DND-41 (cell line): ENCODE measurements at regions not wholly inside any gene's neighbourhood (a gene's known extent, or its start where the extent isn't known, plus 50 kb on each side); places are given as distances from the start of the nearest gene placed in this dataset.
"Not testable (repeated sequence)": the region's sequence is repeated elsewhere in the genome, so short reads cannot be mapped to it uniquely, and the experiment has no call there.

ENCODE experiments used
- ATAC-seq: fragments of 200-7000 bp; cut with Tn5 transposase; 3 replicates; pipeline ENCODE4 v1.9.1; 2021; ENCODE audit warnings: low read depth; ENCODE audit not compliant: insufficient read depth
- DNase-seq: peaks from one replicate; pipeline ENCODE4 v3.0.0-alpha.2; 2020
- H2AFZ ChIP-seq: 2 replicates; pipeline ENCODE4 v1.6.0; 2012; ENCODE audit warnings: low read depth, low read length
- H3K27ac ChIP-seq: 2 replicates; pipeline ENCODE4 v1.5.1; 2012; ENCODE audit warnings: low read length, inconsistent platforms
- H3K27me3 ChIP-seq: fragments of 200-600 bp; sonication (generic); 2 replicates; pipeline ENCODE4 v1.6.0; 2012; ENCODE audit warnings: low read length, mild to moderate bottlenecking, inconsistent platforms; ENCODE audit not compliant: insufficient read depth, poor library complexity
- H3K36me3 ChIP-seq: 2 replicates; pipeline ENCODE4 v1.5.1; 2012; ENCODE audit warnings: low read length, inconsistent platforms; ENCODE audit not compliant: insufficient read depth
- H3K4me1 ChIP-seq: 2 replicates; pipeline ENCODE4 v1.5.1; 2012; ENCODE audit warnings: mild to moderate bottlenecking, low read length; ENCODE audit not compliant: insufficient read depth
- H3K4me2 ChIP-seq: 2 replicates; pipeline ENCODE4 v1.6.0; 2012; ENCODE audit warnings: mild to moderate bottlenecking, moderate library complexity, low read length, inconsistent platforms; ENCODE audit not compliant: insufficient read depth
- H3K4me3 ChIP-seq, 2 experiments: fragments of 200-600 bp in 1 of 2; shearing (Covaris generic) in 1 of 2; 2 replicates each; pipeline ENCODE4 v1.5.1; 2012 to 2016; ENCODE audit warnings: inconsistent platforms in 2 of 2, low read length in 2 of 2, mild to moderate bottlenecking in 2 of 2, low read depth in 1 of 2, moderate library complexity in 1 of 2
- H3K79me2 ChIP-seq: 2 replicates; pipeline ENCODE4 v1.6.0; 2012; ENCODE audit warnings: low read length, inconsistent platforms; ENCODE audit not compliant: insufficient read depth
- H3K9ac ChIP-seq: 2 replicates; pipeline ENCODE4 v1.6.0; 2012; ENCODE audit warnings: low read depth, mild to moderate bottlenecking, inconsistent platforms, low read length, moderate library complexity
- H3K9me3 ChIP-seq: 2 replicates; pipeline ENCODE4 v1.5.1; 2012; ENCODE audit warnings: low read length, moderate library complexity, mild to moderate bottlenecking, inconsistent platforms; ENCODE audit not compliant: insufficient read depth, severe bottlenecking
- H4K20me1 ChIP-seq: 2 replicates; pipeline ENCODE4 v1.6.0; 2012; ENCODE audit warnings: low read length; ENCODE audit not compliant: insufficient read depth

- H3K27me3 ChIP-seq, H3K4me2 ChIP-seq, H3K4me3 ChIP-seq, H3K9ac ChIP-seq, H2AFZ ChIP-seq, H4K20me1 ChIP-seq, ATAC-seq, H3K27ac ChIP-seq, H3K9me3 ChIP-seq, H3K36me3 ChIP-seq, H3K79me2 ChIP-seq, DNase-seq, H3K4me1 ChIP-seq: not testable (repeated sequence)
Observed at GRCh38 chr21:6526213-6526612, 3995.2 kb upstream of the TPTE start.

- H3K36me3 ChIP-seq = not testable (repeated sequence)
- peak; percentile 69; the same call in 1 of the 3 replicates for ATAC-seq
Observed at GRCh38 chr21:6530655-6531054, 3990.7 kb upstream of the TPTE start.

GRCh38 chr21:6533261-6533660 is 3988.1 kb upstream of the TPTE start:
- H3K4me2 ChIP-seq, H3K79me2 ChIP-seq, H3K4me3 ChIP-seq, H3K36me3 ChIP-seq, H3K9ac ChIP-seq, H2AFZ ChIP-seq, ATAC-seq, DNase-seq, H3K9me3 ChIP-seq, H3K27ac ChIP-seq, H4K20me1 ChIP-seq, H3K27me3 ChIP-seq, H3K4me1 ChIP-seq: not testable (repeated sequence)

More at GRCh38 chr21:6530655-6531054, 3990.7 kb upstream of the TPTE start:
- not testable (repeated sequence) for H3K9ac ChIP-seq, H3K27ac ChIP-seq, H3K4me1 ChIP-seq, H3K4me3 ChIP-seq, H4K20me1 ChIP-seq, DNase-seq, H3K9me3 ChIP-seq, H3K27me3 ChIP-seq, H3K79me2 ChIP-seq, H3K4me2 ChIP-seq, H2AFZ ChIP-seq

- DNase-seq, H3K4me1 ChIP-seq, H3K27ac ChIP-seq, ATAC-seq, H3K79me2 ChIP-seq, H3K9me3 ChIP-seq, H3K36me3 ChIP-seq, H3K27me3 ChIP-seq, H3K4me2 ChIP-seq, H4K20me1 ChIP-seq, H3K9ac ChIP-seq, H2AFZ ChIP-seq, H3K4me3 ChIP-seq: not testable (repeated sequence)
Observed at GRCh38 chr21:6538320-6538719, 3983.1 kb upstream of the TPTE start.

- not testable (repeated sequence) for H3K9me3 ChIP-seq, H2AFZ ChIP-seq
Observed at GRCh38 chr21:6539688-6540087, 3981.7 kb upstream of the TPTE start.

GRCh38 chr21:6541036-6541435 is 3980.3 kb upstream of the TPTE start:
- not testable (repeated sequence) for H3K27me3 ChIP-seq, H3K4me2 ChIP-seq, DNase-seq, H3K9me3 ChIP-seq, H3K9ac ChIP-seq, H3K4me3 ChIP-seq, H4K20me1 ChIP-seq, H3K27ac ChIP-seq, H3K79me2 ChIP-seq, H2AFZ ChIP-seq, ATAC-seq, H3K36me3 ChIP-seq, H3K4me1 ChIP-seq

More at GRCh38 chr21:6539688-6540087, 3981.7 kb upstream of the TPTE start:
- H3K4me1 ChIP-seq, H3K79me2 ChIP-seq, H3K9ac ChIP-seq, H3K4me3 ChIP-seq, H3K36me3 ChIP-seq, ATAC-seq, DNase-seq, H3K27ac ChIP-seq, H3K27me3 ChIP-seq, H3K4me2 ChIP-seq, H4K20me1 ChIP-seq: not testable (repeated sequence)

- H3K9ac ChIP-seq, DNase-seq, H3K4me2 ChIP-seq, H3K4me1 ChIP-seq, H3K79me2 ChIP-seq, H3K9me3 ChIP-seq, H4K20me1 ChIP-seq, H3K36me3 ChIP-seq, ATAC-seq, H2AFZ ChIP-seq, H3K27me3 ChIP-seq, H3K4me3 ChIP-seq, H3K27ac ChIP-seq: not testable (repeated sequence)
Observed at GRCh38 chr21:6545288-6545687, 3976.1 kb upstream of the TPTE start.

GRCh38 chr21:6551045-6551444 is 3970.3 kb upstream of the TPTE start:
- not testable (repeated sequence) for H3K36me3 ChIP-seq, DNase-seq

More at GRCh38 chr21:6551045-6551444, 3970.3 kb upstream of the TPTE start:
- not testable (repeated sequence) for H2AFZ ChIP-seq, H3K9ac ChIP-seq, H3K27ac ChIP-seq, H3K4me1 ChIP-seq, H3K27me3 ChIP-seq, ATAC-seq, H3K79me2 ChIP-seq, H3K4me3 ChIP-seq, H3K4me2 ChIP-seq, H3K9me3 ChIP-seq, H4K20me1 ChIP-seq
